HFFc6 (cell line): ENCODE measurements at regions not wholly inside any gene's neighbourhood (a gene's known extent, or its start where the extent isn't known, plus 50 kb on each side); places are given as distances from the start of the nearest gene placed in this dataset.

Source experiments
- DNase-seq: peaks from one replicate; pipeline ENCODE4 v3.0.0-alpha.2; 2018
- H3K27ac Mint-ChIP-seq: 2 replicates; pipeline ENCODE4 v1.8.0; 2020; ENCODE audit warnings: mild to moderate bottlenecking, mixed read lengths
- H3K27me3 Mint-ChIP-seq: 2 replicates; pipeline ENCODE4 v1.8.0; 2021; ENCODE audit warnings: mild to moderate bottlenecking, moderate library complexity, mixed read lengths; ENCODE audit not compliant: insufficient read depth
- H3K36me3 Mint-ChIP-seq: 2 replicates; pipeline ENCODE4 v1.8.0; 2021; ENCODE audit warnings: low read depth, mixed read lengths
- H3K4me1 Mint-ChIP-seq: 2 replicates; pipeline ENCODE4 v1.8.0; 2020; ENCODE audit warnings: low read depth, mixed read lengths
- H3K4me3 Mint-ChIP-seq: 2 replicates; pipeline ENCODE4 v1.8.0; 2020; ENCODE audit warnings: mild to moderate bottlenecking, moderate library complexity, mixed read lengths
- H3K9me3 Mint-ChIP-seq: 2 replicates; pipeline ENCODE4 v1.8.0; 2020; ENCODE audit warnings: mild to moderate bottlenecking, mixed read lengths
- CTCF ChIP-seq: fragments of 200-600 bp; sonication (generic); IDR thresholded peaks from 2 replicates; pipeline ENCODE4 v1.5.0; 2021; ENCODE audit warnings: antibody characterized with exemption, mild to moderate bottlenecking

GRCh38 chr11:110032259-110032658 is 60.9 kb upstream of the ZC3H12C start:
- no peak for TF ChIP-seq CTCF
- Mint-ChIP-seq H3K9me3 (no peaks in the 10 kb centered on the region), H3K4me1 (peaks cover 6% of the 10 kb centered on the region; the same call in 1 of the 2 replicates), H3K36me3 (no peaks in the 10 kb centered on the region; the same call in 1 of the 2 replicates), H3K27ac (no peak overlapping the region), H3K27me3 (peaks cover 2% of the 10 kb centered on the region; the same call in 1 of the 2 replicates), H3K4me3 (peak overlapping the region; percentile 3; the same call in 1 of the 2 replicates)
- DNase-seq = no peak

- no peak overlapping the region for H3K27ac Mint-ChIP-seq
- TF ChIP-seq CTCF = no peak
- H3K4me1 Mint-ChIP-seq = peaks cover 6% of the 10 kb centered on the region; the same call in 1 of the 2 replicates
- H3K36me3 Mint-ChIP-seq = no peaks in the 10 kb centered on the region; the same call in 1 of the 2 replicates
- no peak for DNase-seq
- H3K4me3 Mint-ChIP-seq = no peak overlapping the region
- H3K9me3 Mint-ChIP-seq = no peaks in the 10 kb centered on the region
- peaks cover under 1% of the 10 kb centered on the region; the same call in 1 of the 2 replicates for H3K27me3 Mint-ChIP-seq
Measured at GRCh38 chr11:110032957-110033570, 60.1 kb upstream of the ZC3H12C start.

GRCh38 chr11:110034806-110035205 is 58.4 kb upstream of the ZC3H12C start:
- H3K9me3 Mint-ChIP-seq = peaks cover 4% of the 10 kb centered on the region; the same call in 1 of the 2 replicates
- no peak for TF ChIP-seq CTCF
- H3K36me3 Mint-ChIP-seq = no peaks in the 10 kb centered on the region; the same call in 1 of the 2 replicates
- no peak overlapping the region for H3K27ac Mint-ChIP-seq
- H3K27me3 Mint-ChIP-seq = no peaks in the 10 kb centered on the region; the same call in 1 of the 2 replicates
- H3K4me3 Mint-ChIP-seq = no peak overlapping the region
- DNase-seq = no peak
- H3K4me1 Mint-ChIP-seq = peaks cover 6% of the 10 kb centered on the region; the same call in 1 of the 2 replicates

- no peak for DNase-seq
- Mint-ChIP-seq H3K36me3 (no peaks in the 10 kb centered on the region; the same call in 1 of the 2 replicates), H3K4me1 (peaks cover 6% of the 10 kb centered on the region; the same call in 1 of the 2 replicates), H3K4me3 (no peak overlapping the region), H3K27me3 (no peaks in the 10 kb centered on the region; the same call in 1 of the 2 replicates), H3K9me3 (peaks cover 8% of the 10 kb centered on the region), H3K27ac (no peak overlapping the region)
- no peak for TF ChIP-seq CTCF
Measured at GRCh38 chr11:110035357-110035756, 57.8 kb upstream of the ZC3H12C start.

- TF ChIP-seq CTCF = no peak
- no peak for DNase-seq
- Mint-ChIP-seq H3K4me3 (no peak overlapping the region), H3K27me3 (peaks cover 7% of the 10 kb centered on the region), H3K4me1 (no peaks in the 10 kb centered on the region), H3K36me3 (no peaks in the 10 kb centered on the region), H3K27ac (no peak overlapping the region), H3K9me3 (peaks cover 15% of the 10 kb centered on the region)
Measured at GRCh38 chr11:110038201-110038600, 55.0 kb upstream of the ZC3H12C start.
